NCI-H1694 (cell line): ENCODE measurements at regions not wholly inside any gene's neighbourhood (a gene's known extent, or its start where the extent isn't known, plus 50 kb on each side); places are given as distances from the start of the nearest gene placed in this dataset.
"Not testable (repeated sequence)": the region's sequence is repeated elsewhere in the genome, so short reads cannot be mapped to it uniquely, and the experiment has no call there.

Source experiments
- DNase-seq: peaks from one replicate; lab custom pipeline; 2025; lab: John Stamatoyannopoulos, UW

GRCh38 chr3:158882445-158882844 lies 80.6 kb downstream of the MFSD1 start:
- DNase-seq, result no peak

- no peak for DNase-seq
Measured at GRCh38 chr3:158896729-158897128, 94.9 kb downstream of the MFSD1 start.

GRCh38 chr3:158906749-158907148 lies 104.9 kb downstream of the MFSD1 start:
- no peak for DNase-seq

- no peak for DNase-seq
Measured at GRCh38 chr3:158908187-158908734, 106.4 kb downstream of the MFSD1 start.

GRCh38 chr3:158909870-158910269 lies 108.0 kb downstream of the MFSD1 start:
- DNase-seq, result no peak

GRCh38 chr3:158911586-158911985 lies 109.7 kb downstream of the MFSD1 start:
- no peak for DNase-seq

- DNase-seq, result no peak
Measured at GRCh38 chr3:158912188-158912587, 110.3 kb downstream of the MFSD1 start.

GRCh38 chr3:158912621-158913020 lies 110.8 kb downstream of the MFSD1 start:
- no peak for DNase-seq

- DNase-seq, result no peak
Measured at GRCh38 chr3:158916111-158916510, 114.3 kb downstream of the MFSD1 start.

GRCh38 chr3:158918008-158918407 lies 116.2 kb downstream of the MFSD1 start:
- no peak for DNase-seq

- DNase-seq, result no peak
Measured at GRCh38 chr3:158918451-158918850, 116.6 kb downstream of the MFSD1 start.

- no peak for DNase-seq
Measured at GRCh38 chr3:158920371-158920770, 118.5 kb downstream of the MFSD1 start.

GRCh38 chr3:158925021-158925420 lies 123.2 kb downstream of the MFSD1 start:
- no peak for DNase-seq

GRCh38 chr3:158925828-158926494 lies 124.1 kb downstream of the MFSD1 start:
- no peak for DNase-seq

- DNase-seq, result no peak
Measured at GRCh38 chr3:158935846-158936245, 134.0 kb downstream of the MFSD1 start.

GRCh38 chr3:158936530-158937113 lies 134.8 kb downstream of the MFSD1 start:
- DNase-seq, result no peak

- DNase-seq, result no peak
Measured at GRCh38 chr3:158950178-158950901, 148.5 kb downstream of the MFSD1 start.

GRCh38 chr3:158953131-158953530 lies 151.3 kb downstream of the MFSD1 start:
- DNase-seq, result no peak

- no peak for DNase-seq
Measured at GRCh38 chr3:158954420-158954819, 152.6 kb downstream of the MFSD1 start.

- DNase-seq, result not testable (repeated sequence)
Measured at GRCh38 chr3:158957777-158958176, 155.9 kb downstream of the MFSD1 start.

- no peak for DNase-seq
Measured at GRCh38 chr3:158958873-158959272, 157.0 kb downstream of the MFSD1 start.

GRCh38 chr3:158961471-158961870 lies 159.6 kb downstream of the MFSD1 start:
- DNase-seq, result no peak

GRCh38 chr3:158961911-158962310 lies 160.1 kb downstream of the MFSD1 start:
- no peak for DNase-seq
